ENCODE measurements at regions not wholly inside any gene's neighbourhood (a gene's known extent, or its start where the extent isn't known, plus 50 kb on each side); places are given as distances from the start of the nearest gene placed in this dataset.

DNA sequence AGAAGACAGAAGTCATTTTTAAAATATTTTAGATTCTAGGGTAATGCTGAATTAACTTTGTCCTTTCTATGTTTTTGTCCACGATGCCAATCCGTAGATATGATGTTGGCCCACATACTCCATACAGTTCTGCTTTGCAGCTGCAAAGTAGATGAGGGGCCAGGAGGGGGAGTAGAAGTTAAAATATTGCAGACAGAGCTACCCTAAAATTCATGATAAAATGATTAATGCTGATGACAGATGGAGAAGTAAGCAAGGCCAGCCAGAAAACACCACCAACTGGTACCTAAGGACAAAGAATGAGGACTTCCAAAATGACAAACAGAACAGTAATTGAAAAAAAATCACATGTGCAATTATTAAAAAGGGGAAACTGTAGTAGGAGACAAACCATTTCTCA is 756.6 kb upstream of the ARPP21 start:
- Histone ChIP-seq H3K9me3 (no peaks in the 10 kb centered on the region), H3K27ac (no peak overlapping the region), H3K27me3 (no peaks in the 10 kb centered on the region), H3K4me1 (no peaks in the 10 kb centered on the region), H3K4me3 (no peak overlapping the region), H3K36me3 (no peaks in the 10 kb centered on the region)
- 78 to 83% methylated on average over 2 of the region's 2 CpGs for WGBS, 2 donors
- DNase-seq = no peak
- intact Hi-C loops (cut with DNase I) = no loop called here
- TF ChIP-seq CTCF (IDR thresholded peaks at IDR 0.05) (no peak), EP300 (IDR thresholded peaks at IDR 0.05) (no peak), POLR2AphosphoS5 (IDR thresholded peaks at IDR 0.05) (no peak), POLR2A (IDR thresholded peaks at IDR 0.05) (no peak)

- DNase-seq = no peak
- Histone ChIP-seq H3K4me3 (no peak overlapping the region), H3K9me3 (no peaks in the 10 kb centered on the region), H3K27me3 (no peaks in the 10 kb centered on the region), H3K36me3 (no peaks in the 10 kb centered on the region), H3K4me1 (no peaks in the 10 kb centered on the region), H3K27ac (no peak overlapping the region)
- no peak for TF ChIP-seq EP300 (IDR thresholded peaks at IDR 0.05)
- TF ChIP-seq POLR2A (IDR thresholded peaks at IDR 0.05) = no peak
- no peak for TF ChIP-seq CTCF (IDR thresholded peaks at IDR 0.05)
- no peak for TF ChIP-seq POLR2AphosphoS5 (IDR thresholded peaks at IDR 0.05)
- intact Hi-C loops (cut with DNase I) = no loop called here
- WGBS, 2 donors = 40 to 64% methylated on average over 2 of the region's 2 CpGs
Measured at GRCh38 chr3:34884007-34884406, 755.3 kb upstream of the ARPP21 start.

GRCh38 chr3:34886443-34886842 is 752.9 kb upstream of the ARPP21 start:
- Histone ChIP-seq H3K27me3 (no peaks in the 10 kb centered on the region), H3K36me3 (no peaks in the 10 kb centered on the region), H3K4me3 (no peak overlapping the region), H3K27ac (no peak overlapping the region), H3K9me3 (no peaks in the 10 kb centered on the region), H3K4me1 (no peaks in the 10 kb centered on the region)
- 75 to 76% methylated on average over 4 of the region's 4 CpGs for WGBS, 2 donors
- no peak for DNase-seq
- intact Hi-C loops (cut with DNase I) = no loop called here
- no peak for TF ChIP-seq CTCF (IDR thresholded peaks at IDR 0.05)

DNA sequence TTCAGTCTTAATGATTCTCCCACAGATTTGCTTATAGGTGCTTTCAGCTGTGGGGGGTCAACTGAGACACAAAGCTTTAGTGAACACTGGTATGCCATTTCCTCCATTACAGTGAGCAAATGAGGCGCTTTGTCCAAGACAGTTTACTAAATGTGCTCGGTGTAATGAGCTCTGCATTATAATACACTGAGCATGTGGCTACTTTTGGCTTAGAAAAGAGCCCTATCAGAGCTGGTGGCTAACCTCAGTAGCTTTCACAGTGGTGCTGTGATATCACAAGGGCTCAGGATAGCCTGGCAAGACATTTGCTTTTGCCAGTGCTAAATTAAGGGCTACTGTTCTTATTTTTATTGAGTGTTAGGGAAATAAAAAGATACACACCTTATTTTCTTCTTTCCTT is 749.7 kb upstream of the ARPP21 start:
- TF ChIP-seq POLR2AphosphoS5 (IDR thresholded peaks at IDR 0.05) = no peak
- TF ChIP-seq CTCF (IDR thresholded peaks at IDR 0.05) = no peak
- DNase-seq = no peak
- no peaks in the 10 kb centered on the region for H3K36me3 ChIP-seq
- H3K9me3 ChIP-seq = no peaks in the 10 kb centered on the region
- no peaks in the 10 kb centered on the region for H3K4me1 ChIP-seq
- H3K27me3 ChIP-seq = no peaks in the 10 kb centered on the region
- WGBS, 2 donors = 87 to 91% methylated on average over 2 of the region's 2 CpGs
- no peak overlapping the region for H3K27ac ChIP-seq
- H3K4me3 ChIP-seq = no peak overlapping the region
- intact Hi-C loops (cut with DNase I) = no loop called here

DNA sequence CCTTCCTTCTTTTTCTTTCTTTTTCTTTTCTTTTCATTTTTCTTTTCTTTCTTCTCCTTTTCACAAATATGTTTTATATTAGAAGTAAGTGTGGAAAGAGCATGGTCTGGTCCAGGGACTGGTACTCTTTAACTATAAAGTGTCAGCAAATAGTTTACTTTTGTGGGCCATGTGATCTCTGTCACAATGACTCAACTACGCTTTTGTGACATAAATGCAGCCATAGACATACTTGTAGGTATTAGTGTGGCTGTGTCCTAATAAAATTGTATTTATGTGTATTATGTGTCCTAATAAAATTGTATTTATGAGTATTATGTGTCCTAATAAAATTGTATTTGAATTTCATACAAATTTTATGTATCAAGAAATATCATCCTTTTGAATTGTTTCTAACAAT is 749.1 kb upstream of the ARPP21 start:
- WGBS, 2 donors = 78% methylated on average over 1 of the region's 1 CpG
- no peak overlapping the region for H3K4me3 ChIP-seq
- no peak overlapping the region for H3K27ac ChIP-seq
- intact Hi-C loops (cut with DNase I) = no loop called here
- no peak for DNase-seq
- H3K27me3 ChIP-seq = no peaks in the 10 kb centered on the region
- TF ChIP-seq EP300 (IDR thresholded peaks at IDR 0.05) = no peak
- no peak for TF ChIP-seq POLR2AphosphoS5 (IDR thresholded peaks at IDR 0.05)
- no peak for TF ChIP-seq CTCF (IDR thresholded peaks at IDR 0.05)
- TF ChIP-seq POLR2A (IDR thresholded peaks at IDR 0.05) = no peak
- H3K9me3 ChIP-seq = no peaks in the 10 kb centered on the region
- no peaks in the 10 kb centered on the region for H3K36me3 ChIP-seq
- no peaks in the 10 kb centered on the region for H3K4me1 ChIP-seq

Measured in sigmoid colon (tissue), 6 donors.